ENCODE measurements at regions not wholly inside any gene's neighbourhood (a gene's known extent, or its start where the extent isn't known, plus 50 kb on each side); places are given as distances from the start of the nearest gene placed in this dataset.

- no peak for TF ChIP-seq PRDM15 (CRISPR knock-in tag; IDR thresholded peaks at IDR 0.05)
Observed at GRCh38 chr7:46723003-46723402, 801.9 kb upstream of the IGFBP3 start (continued).

- Histone ChIP-seq H3K9me3 (replicated peaks; ENCODE audit: control insufficient read depth, insufficient read depth, low read length) (no peaks in the 10 kb centered on the region), H3K27ac (ENCODE audit: control insufficient read depth, insufficient read depth) (no peak overlapping the region), H4K20me1 (ENCODE audit: control insufficient read depth, insufficient read depth) (no peaks in the 10 kb centered on the region), H3K36me3 (ENCODE audit: control insufficient read depth in 2 of 2, insufficient read depth in 2 of 2, low read length in 1 of 2) (no peaks in the 10 kb centered on the region), H3K9ac (ENCODE audit: control insufficient read depth, insufficient read depth, low read length) (no peak overlapping the region), H3K27me3 (replicated peaks in 1 of 2; ENCODE audit: control insufficient read depth in 2 of 2, insufficient read depth in 2 of 2, low read length in 1 of 2) (no peaks in the 10 kb centered on the region), H3K4me1 (ENCODE audit: control insufficient read depth, insufficient read depth, low read length) (no peaks in the 10 kb centered on the region), H3K4me3 (no peak overlapping the region), H3K4me2 (ENCODE audit: control insufficient read depth, insufficient read depth) (no peak overlapping the region), H3K79me2 (ENCODE audit: control insufficient read depth, insufficient read depth, low read length) (no peaks in the 10 kb centered on the region), H2AFZ (ENCODE audit: control insufficient read depth, low read depth, low read length) (no peak overlapping the region)
- DNase-seq (ENCODE audit: low read depth, low spot score) (no peak), FAIRE-seq (no peak), ATAC-seq (no peak)
- ChIA-PET SMC1A (ENCODE audit: uncharacterized antibody, unreplicated experiment) (interaction anchor here (0.9 to 1.2 kb wide), 3 partner anchors 9 to 233 kb away, joined by 3 read pairs; no protein-coding TSS in a partner anchor), POLR2A (no interaction called here), RAD21 (ENCODE audit: unreplicated experiment) (no interaction called here), CTCF (no interaction called here)
- in situ Hi-C loops (cut with MboI), result no loop called here
- no TSS peak for BruUV-seq (replicated peaks)
- WGBS (ENCODE audit: insufficient coverage, insufficient replicate concordance, low lambda C conversion rate, missing lambda C conversion rate), result 0% methylated on average over 2 of the region's 2 CpGs
- intact Hi-C loops (cut with micrococcal nuclease; ENCODE audit: unreplicated experiment), result no loop called here
- TF ChIP-seq ZNF622 (IDR thresholded peaks at IDR 0.05) (no peak), PBX3 (IDR thresholded peaks at IDR 0.05; ENCODE audit: insufficient replicate concordance, low read depth, low read length) (no peak), MEF2A (IDR thresholded peaks at IDR 0.05; ENCODE audit: insufficient read depth, low read depth, low read length) (no peak), BHLHE40 (IDR thresholded peaks at IDR 0.05; ENCODE audit: borderline replicate concordance in 1 of 2, low read depth in 2 of 2, low read length in 1 of 2) (no peak), EZH2 (IDR thresholded peaks at IDR 0.05; ENCODE audit: borderline replicate concordance, control insufficient read depth, low read depth, low read length) (no peak), USF1 (IDR thresholded peaks at IDR 0.05; ENCODE audit: borderline replicate concordance, extremely low read length, insufficient read depth, low read depth, low read length) (no peak), BCL11A (IDR thresholded peaks at IDR 0.05; ENCODE audit: low read depth, low read length) (no peak), EED (IDR thresholded peaks at IDR 0.05; ENCODE audit: low read depth) (no peak), MEF2B (IDR thresholded peaks at IDR 0.05; ENCODE audit: partially characterized antibody, poor library complexity, severe bottlenecking) (no peak), ZNF274 (IDR thresholded peaks at IDR 0.05; ENCODE audit: insufficient read depth, insufficient read length) (no peak), JUND (IDR thresholded peaks at IDR 0.05; ENCODE audit: low read depth, low read length) (no peak)
Observed at GRCh38 chr7:46720761-46721160, 799.7 kb upstream of the IGFBP3 start.
